NCI-H187 (cell line): ENCODE measurements at regions not wholly inside any gene's neighbourhood (a gene's known extent, or its start where the extent isn't known, plus 50 kb on each side); places are given as distances from the start of the nearest gene placed in this dataset.
"Not testable (repeated sequence)": the region's sequence is repeated elsewhere in the genome, so short reads cannot be mapped to it uniquely, and the experiment has no call there.

Experiments used
- DNase-seq, 2 experiments: peaks; one replicate each; lab custom pipeline; 2025; lab: John Stamatoyannopoulos, UW

DNA sequence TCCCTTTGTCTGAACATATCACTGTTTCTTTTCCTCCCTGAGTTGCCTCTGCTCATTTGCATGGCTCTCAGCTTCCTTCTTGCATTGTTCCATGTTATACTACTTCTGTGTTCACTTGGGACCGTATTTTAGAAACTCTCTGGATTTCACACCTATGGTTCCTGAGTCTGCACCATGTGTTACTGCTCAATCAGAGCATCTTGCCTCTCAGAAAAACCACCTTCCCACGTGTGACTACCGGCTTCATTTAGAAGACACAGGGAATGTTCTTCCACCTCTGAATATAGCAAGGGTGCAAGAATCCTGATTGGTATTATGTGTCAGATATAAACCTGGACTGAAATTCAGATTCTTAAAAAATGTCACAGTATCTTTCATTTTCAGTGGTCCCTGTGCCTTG is 731.2 kb downstream of the TDRD15 start:
- no peak for DNase-seq

DNA sequence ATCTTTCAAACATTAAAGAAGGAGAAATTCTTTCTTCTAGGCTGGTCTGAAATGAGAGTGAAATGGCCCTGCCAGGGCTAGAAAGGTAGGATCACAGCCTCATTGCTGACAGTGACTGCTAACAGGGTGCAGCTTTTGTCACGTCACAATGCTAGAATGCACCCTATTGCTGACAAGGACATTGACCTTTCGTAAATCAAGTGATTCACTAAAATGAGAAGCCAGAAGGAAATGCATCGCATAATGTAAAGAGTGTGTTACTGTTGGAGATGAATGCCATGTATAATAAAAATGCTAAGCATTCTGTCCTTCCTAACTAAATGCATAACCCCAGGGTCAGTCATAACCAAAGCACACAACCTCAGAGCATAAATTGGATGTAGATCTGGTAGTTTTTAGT is 732.9 kb downstream of the TDRD15 start:
- DNase-seq, result no peak

DNA sequence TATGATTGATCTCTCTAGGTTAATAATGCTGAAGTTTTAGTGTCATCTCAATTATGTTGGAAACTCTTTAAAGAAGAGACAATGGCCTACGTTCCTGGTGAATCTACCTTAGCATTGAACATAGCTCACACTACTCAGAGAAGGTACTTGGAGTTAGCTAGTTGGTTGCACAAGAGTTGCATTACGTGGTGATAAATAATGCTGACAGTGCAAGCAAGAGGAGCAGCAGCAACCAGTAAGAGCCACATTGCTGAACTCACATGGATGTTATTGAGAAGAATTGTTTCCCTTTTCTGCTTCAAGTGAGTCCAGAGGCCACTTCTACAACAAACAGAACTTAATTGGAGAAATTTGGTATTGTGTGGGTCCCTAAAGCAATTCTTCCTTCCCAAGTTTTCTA is 737.1 kb downstream of the TDRD15 start:
- DNase-seq, result no peak

DNA sequence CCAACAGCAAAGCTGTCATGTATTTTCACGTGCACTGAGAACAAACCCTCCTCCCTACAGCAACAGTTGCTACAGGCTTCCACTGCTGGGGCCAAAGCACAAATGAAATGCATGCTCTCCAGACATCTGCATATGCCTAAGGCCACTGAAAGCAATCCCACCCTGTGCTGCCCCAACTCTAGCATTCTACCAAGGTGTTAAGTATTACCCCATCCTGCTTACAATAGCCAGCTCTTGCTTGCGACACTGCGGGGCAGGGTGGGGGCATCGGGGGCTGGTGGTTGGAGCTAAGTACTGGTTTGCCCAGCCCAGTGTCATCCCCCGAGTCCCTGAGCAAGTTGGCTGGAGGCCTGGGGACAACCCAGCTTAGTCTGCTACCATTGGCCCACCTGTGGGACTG is 742.5 kb downstream of the TDRD15 start:
- no peak for DNase-seq

DNA sequence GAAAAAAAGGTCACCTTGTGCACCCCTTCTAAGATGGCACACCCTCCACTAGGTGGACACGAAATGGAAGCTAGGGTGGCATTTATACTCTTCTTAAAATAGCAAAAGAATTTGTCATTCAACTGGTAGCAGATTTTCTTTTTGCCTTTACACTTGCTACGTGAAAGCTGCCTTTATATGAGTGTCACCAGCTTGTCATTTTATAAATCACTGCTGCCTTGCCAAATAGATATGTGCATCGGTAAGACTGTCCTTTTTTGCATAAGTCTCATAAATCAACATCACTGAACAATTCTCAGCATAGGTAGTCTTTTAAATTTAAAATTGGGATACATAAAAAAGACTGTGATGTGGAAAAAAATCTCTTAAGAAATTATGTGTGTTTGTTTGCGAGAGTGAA is 764.1 kb downstream of the TDRD15 start:
- no peak for DNase-seq

DNA sequence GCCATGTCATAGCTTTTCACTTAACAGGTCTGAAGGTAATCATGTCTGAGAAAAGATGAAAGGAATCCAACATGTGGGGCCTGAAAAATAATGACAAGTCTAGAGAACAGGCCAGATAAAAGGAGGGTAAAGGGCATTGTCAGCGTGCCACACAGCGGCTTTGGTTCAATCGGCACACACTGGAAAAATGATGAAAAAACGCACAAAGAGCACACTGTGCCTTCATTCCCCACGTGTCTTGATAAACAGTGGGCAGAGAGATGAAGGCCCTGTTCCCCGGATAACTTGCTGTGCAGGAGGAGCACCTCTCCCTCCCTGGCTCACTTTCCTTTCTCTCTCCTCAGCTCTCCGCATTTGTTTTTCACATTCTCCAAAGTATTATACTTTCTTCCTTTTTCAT is 766.3 kb downstream of the TDRD15 start:
- DNase-seq, result no peak

DNA sequence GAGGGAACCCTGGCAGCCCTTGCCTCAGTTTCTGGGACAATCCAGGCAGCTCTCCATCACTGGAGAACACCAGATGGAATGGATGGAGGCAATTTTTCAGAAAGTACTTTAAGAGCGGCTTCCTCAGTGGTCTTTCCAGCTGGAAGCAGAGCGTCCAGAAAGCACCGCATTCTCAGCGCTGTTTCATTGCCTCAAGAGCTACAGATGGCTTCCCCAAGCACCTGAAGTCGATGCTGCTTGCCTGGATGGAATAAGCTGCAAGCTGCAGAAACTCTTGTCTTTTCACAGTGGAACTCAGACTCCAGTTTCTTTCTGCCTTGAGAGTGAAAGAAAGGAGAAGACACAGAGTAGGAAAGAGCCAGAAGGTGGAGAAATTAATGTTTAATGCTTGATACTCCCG is 766.9 kb downstream of the TDRD15 start:
- no peak for DNase-seq

DNA sequence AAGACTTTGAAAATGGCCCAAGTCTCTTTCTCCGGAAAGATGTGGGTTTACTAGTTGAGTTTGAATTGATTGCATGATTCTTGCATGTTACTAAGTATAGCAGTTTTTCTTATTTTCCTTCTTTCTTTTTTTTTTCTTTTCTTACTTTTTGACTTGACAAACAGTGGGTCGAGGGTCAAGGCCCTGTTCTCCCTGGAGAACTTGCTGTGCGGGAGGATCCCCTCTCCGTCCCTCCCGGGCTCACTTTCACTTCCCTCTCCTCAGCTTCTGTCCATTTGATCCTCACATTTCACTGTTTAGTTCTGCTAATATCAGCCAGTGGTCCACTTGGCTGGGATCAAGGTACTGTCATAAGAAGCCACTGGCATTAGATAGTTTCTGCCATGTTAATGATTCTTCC is 767.4 kb downstream of the TDRD15 start:
- DNase-seq, result no peak

DNA sequence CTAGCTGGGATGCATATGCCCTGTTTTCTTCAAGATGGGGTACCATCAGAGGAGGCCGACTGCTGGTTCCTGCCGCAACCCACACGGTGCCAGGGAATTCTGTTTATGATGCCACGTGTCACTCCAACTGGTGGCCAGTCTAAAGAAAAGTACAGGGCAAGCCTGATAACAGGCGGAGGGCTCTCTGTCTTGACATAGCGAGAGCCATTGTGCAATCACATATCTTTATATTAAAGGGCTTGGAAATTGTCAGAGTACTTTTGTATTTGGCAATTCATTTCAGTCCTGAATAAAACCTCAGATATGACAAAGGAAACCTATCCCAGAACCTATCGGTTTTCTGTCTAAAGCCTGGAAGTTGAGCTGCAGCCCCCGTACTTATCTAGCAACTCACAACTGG is 768.4 kb downstream of the TDRD15 start:
- DNase-seq, result no peak

DNA sequence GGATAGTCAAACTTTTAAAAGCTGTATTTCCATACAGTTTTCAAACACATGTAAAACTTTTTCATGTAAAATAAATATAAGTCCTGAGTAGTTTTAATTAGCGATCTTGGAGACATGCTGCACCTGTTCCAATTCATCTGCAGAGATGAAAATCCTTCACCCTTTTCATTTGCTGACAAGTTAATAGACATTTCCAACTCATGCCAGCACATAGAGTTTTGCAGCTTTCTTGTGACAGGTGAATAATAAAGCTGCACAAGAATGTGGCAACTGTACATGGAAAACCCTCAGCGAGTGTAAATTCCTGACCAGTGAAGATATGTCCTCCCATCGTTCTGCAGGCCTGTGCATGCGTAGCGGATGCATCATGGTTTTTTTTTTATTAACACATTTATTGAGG is 771.4 kb downstream of the TDRD15 start:
- no peak for DNase-seq

DNA sequence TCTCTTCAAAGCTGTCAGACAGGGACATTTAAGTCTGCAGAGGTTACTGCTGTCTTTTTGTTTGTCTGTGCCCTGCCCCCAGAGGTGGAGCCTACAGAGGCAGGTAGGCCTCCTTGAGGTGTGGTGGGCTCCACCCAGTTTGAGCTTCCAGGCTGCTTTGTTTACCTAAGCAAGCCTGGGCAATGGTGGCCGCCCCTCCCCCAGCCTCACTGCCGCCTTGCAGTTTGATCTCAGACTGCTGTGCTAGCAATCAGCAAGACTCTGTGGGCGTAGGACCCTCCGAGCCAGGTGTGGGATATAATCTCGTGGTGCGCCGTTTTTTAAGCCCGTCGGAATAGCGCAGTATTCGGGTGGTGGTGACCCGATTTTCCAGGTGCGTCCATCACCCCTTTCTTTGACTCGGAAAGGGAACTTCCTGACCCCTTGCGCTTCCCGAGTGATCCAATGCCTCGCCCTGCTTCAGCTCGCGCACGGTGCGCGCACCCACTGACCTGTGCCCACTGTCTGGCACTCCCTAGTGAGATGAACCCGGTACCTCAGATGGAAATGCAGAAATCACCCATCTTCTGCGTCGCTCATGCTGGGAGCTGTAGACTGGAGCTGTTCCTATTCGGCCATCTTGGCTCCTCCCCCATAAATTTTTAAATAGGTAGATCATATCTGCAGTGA is 785.1 kb downstream of the TDRD15 start:
- DNase-seq, result not testable (repeated sequence)

DNA sequence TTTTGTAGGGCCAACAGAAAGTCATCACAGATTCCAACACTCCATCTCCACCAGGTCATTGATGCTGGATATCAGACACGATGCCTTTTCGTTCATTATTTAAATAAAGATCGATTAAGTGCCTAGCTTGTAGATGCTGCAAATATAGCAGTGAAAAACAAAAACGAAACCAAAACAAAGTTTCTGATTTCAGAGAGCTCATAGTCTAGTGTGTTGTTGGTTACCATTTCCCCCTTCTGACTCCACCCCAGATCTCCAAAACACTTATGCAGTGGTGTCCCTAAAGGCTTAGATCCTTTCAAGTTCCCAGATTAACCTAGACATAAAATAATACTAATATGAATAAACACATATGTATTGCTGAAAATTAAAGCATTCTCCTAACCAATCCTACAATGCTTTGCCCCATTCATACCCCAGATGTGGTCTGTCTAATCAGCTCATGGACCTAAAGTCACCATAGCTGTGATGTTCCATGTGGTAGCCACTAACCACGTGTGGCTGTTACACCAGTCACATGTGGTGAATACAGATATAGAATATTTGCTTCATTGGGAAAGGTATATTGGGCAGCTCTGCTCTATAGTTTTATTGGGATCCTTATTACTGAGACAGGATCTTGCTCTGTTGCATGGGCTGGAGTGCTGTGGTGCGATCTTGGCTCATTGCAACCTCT is 787.2 kb downstream of the TDRD15 start:
- DNase-seq, result no peak

DNA sequence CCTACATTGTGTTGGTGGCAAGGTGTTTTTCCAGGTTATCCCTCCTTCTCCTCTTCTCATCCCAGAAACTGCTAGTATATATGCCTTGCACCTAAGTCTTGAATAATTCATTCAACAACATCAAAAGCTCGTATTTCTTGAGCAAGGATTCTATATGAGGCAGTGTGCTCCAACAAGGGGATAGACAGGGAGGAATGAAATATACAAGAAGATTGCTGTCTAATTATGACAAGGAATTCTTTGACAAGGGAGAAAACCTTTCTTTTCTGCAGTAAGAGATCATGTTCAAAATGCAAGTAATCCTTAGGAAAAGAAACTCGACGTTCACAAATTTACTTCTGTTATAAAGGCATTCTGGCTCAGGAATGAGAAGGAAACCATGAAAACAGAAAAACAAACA is 788.6 kb downstream of the TDRD15 start:
- DNase-seq, result no peak

DNA sequence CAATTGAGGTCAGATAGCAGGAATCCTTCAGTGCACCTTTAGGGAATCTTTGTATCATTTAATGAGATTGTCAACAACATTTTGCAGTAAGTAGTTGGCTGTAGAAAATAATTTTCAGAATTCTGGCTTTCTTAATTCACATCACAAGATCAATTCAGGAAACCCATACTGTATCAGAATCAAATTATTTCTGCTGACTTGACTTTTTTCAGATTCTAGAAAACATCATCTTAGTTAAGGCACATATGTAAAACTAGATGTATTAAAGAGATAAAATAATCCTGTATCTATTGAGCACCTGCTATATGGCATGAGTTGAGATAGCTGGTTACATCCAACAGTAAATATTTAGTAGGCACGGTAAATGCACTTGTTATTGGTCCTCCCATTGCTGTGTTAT is 791.4 kb downstream of the TDRD15 start:
- no peak for DNase-seq

DNA sequence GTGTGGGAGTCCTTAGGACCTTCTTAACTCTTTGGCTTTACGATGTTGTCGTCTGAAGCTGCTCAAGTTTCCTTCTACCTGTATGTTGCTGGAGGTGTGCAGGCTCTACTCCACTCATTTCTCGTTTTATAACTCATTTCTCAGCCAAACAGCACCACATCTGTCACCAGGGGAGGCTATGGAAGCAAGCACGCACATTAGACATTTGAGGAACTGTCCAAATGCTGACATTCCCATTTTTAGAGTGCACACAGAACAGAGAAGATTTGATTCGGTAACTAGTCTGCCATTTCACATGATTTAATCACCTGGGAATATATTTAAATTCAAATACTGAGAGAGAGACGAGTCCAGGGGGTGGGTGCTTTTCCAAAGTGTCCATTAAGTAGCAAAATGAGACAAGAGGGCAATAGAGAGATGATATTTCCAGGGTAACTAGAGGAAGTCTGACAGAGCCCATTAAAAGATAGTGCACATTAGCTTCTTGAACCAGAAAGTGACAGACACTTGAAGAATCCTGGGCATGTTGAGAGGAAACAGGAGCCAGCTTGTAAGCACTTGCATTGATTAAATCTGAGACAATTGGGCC is 793.3 kb downstream of the TDRD15 start:
- no peak for DNase-seq

DNA sequence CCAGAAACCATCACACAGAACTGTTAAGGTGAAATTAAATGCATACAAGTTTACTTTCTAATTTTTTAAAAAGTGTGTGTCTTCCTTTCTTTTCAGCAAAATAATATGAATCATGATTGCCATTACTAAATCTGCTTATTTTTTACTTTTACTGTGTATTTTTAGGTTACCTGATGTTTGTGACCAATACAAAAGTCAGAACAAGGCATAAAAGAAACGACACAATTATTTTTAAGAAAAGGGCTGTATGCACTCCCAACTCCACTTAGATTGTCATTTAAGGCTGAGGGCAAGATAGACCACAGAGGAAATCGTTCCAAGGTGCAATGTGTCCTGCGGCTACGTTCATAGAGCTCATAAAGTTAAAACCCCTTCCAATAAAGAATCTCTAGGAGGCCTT is 797.0 kb downstream of the TDRD15 start:
- no peak for DNase-seq

DNA sequence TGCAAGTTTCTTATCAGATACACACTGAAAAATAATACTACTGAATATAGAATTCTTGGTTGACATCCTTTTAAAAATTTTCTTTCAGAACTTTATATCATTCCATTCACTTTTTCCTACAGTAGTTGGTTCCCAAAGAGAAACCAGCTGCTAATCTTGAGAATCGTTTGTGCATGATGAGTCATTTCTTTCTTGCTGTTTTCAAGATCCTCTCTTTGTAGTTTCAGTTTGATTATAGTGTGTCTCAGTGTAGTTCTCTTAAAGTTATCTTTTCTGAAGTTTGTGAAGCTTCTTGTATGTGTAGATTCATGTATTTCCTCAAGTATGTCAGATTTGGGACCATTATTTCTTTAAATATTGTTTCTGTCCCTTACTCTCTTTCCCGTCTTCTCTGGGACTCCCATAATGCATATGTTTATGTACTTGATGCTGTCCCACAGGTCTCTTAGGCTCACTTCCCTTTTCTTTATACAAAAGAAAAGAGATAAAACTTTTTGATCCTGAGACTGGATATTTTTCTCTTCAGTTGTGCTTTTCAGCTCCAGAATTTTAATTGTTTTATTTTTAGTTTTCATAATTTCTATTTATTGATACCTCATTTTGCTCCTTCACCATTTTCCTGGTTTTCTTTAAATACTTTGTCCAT is 801.0 kb downstream of the TDRD15 start:
- no peak for DNase-seq

DNA sequence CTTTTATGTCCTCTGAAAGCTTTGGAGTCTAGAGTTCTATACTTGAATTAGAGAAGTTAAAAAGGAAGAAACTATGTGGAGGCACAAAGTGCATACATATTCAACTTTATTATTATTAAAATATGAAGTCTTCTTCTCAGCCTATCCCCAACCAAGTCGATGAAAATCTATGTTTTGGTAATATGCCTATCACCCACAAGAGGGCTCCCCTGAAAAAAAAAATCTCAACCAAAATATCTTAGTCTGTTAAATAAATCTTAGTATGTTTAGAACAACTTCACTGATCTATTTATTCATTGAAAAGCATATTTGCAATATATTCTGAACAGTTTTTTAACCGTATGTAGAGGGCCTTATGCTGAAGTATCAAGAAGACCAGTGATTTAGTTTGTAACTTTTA is 804.5 kb downstream of the TDRD15 start:
- no peak for DNase-seq

DNA sequence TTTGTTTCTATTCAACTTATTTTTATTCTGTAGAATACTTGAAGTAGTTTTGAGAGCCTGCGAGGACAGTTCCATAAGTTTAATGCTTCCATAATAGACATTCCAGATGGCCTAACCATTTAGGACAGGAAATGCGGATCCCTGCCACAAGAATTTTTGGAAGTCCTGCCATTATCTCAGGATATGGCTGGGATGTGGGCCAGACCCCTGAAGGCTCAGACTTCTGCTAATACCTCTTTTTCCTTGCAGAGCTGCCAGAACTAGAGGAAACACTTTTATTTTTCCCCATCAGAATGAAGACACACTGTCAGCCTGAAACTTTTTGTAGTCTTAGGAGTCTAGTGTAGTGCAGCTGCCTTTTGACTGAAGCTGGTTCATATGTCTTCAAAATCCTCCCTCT is 806.5 kb downstream of the TDRD15 start:
- DNase-seq, result no peak

DNA sequence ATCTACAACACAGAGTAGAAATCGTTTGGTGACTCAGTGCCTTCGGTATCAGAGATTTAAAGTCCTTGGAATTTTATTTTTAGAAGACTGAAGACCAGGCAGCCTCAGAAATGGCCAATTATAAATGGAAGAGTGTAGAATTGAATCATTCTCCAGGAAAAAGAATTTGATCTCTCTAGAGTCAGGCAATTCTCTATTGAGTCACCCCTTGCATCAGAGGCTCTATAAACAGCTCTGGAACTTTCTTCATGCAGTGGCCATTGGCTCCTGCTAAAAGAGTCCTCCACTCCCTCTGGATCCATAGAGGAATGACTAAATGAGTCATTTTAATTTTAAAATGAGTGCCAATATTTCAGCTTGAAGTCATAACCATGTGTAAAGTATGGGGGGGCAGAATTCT is 816.2 kb downstream of the TDRD15 start:
- no peak for DNase-seq

DNA sequence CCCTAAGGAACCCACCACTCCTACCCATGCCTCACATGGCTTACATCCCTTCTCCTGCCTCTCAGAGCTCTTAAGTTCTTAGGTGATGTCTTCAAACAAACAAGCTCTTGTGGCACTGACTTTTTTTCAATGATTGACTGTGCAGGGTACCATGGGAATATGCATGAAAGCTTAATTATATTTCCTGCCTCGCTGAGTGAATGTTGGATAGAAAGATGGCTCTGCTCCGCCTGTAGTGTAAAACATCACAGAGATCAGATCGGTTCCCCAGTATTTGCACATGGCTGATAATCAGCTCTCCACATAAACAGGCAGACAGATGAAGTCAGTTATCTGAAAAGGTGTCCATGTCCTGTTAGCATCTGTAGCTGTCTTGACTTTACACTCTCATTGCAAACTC is 820.8 kb downstream of the TDRD15 start:
- no peak for DNase-seq

DNA sequence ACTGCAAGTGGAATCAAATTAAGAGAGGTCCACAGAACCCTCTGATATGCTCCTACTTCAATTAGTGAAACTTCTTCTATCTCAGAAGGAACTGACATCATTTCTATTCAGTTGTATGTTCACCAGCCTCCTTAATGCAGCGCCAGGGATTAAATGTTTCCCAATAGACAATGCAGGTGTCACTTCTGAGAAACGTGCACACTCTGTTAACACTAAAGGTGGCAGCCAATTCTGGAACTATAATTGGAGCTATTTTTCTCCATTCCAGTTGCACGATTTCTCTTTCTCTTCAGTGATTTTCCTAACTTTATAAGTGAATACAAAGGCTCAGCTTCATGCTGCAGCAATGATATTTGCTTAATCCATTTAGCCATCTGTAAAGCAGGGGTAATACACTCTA is 821.9 kb downstream of the TDRD15 start:
- DNase-seq, result no peak

DNA sequence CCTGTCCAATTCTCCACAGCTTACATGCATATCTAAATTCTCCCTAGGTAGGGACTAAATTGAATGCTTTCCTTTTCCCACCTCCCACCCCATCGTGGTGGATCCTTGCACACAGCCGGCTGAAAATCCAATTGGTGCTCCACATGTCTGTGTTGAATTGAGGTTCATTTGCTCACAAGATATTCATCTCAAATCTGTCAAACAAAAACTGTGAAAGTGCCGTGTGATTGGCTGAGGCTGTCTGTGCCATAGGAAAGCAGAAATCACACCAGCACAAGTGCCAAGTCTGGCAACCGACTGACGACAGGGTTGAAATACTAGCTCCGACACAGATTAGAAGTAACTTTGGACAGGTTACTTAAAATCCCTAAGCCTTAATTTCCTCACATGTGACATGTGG is 823.3 kb downstream of the TDRD15 start:
- DNase-seq, result no peak
